ENCODE measurements at regions not wholly inside any gene's neighbourhood (a gene's known extent, or its start where the extent isn't known, plus 50 kb on each side); places are given as distances from the start of the nearest gene placed in this dataset.

DNA sequence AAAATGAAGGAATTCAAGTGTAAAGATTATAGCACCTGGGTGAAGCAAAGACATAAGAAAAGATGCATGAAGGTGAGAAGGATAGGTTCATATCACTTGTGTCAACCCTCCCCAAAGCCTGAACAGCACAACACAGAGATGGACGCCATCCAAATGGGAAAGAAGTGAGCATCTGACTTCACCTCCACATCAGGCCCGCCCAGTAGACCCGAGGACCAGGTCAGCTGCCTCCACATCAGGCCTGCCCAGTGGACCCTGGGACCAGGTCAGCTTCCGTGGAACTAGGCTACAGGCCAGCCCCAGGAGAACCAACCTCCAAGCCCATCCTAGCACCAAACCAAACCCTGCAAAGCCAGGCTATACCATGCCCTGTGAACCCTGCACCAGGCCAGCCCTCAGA, 862.9 kb downstream of the UQCRFS1 start:
- Histone ChIP-seq H3K27ac (no peak overlapping the region), H3K4me1 (no peaks in the 10 kb centered on the region), H3K4me3 (no peak overlapping the region), H3K9me3 (no peaks in the 10 kb centered on the region), H3K27me3 (no peaks in the 10 kb centered on the region), H3K36me3 (no peaks in the 10 kb centered on the region)
- ATAC-seq, result no peak
- no peak for TF ChIP-seq POLR2A (IDR thresholded peaks at IDR 0.05)
- DNase-seq, result no peak
- intact Hi-C loops (cut with DNase I), result no loop called here
- WGBS (ENCODE audit: insufficient coverage, low coverage, low lambda C conversion rate, missing lambda C conversion rate), result 0% methylated on average over 1 of the region's 4 CpGs

GRCh38 chr19:28349604-28350003, 863.3 kb downstream of the UQCRFS1 start:
- H3K4me3 ChIP-seq, result no peak overlapping the region
- TF ChIP-seq POLR2A (IDR thresholded peaks at IDR 0.05) (no peak), CTCF (IDR thresholded peaks at IDR 0.05) (no peak)
- H3K27ac ChIP-seq, result no peak overlapping the region
- no peaks in the 10 kb centered on the region for H3K4me1 ChIP-seq
- intact Hi-C loops (cut with DNase I), result no loop called here
- no peaks in the 10 kb centered on the region for H3K36me3 ChIP-seq
- WGBS (ENCODE audit: insufficient coverage, low coverage, low lambda C conversion rate, missing lambda C conversion rate), result 50% methylated on average over 2 of the region's 2 CpGs
- DNase-seq (no peak), ATAC-seq (no peak)
- no peaks in the 10 kb centered on the region for H3K9me3 ChIP-seq
- H3K27me3 ChIP-seq, result no peaks in the 10 kb centered on the region

- no peak overlapping the region for H3K27ac ChIP-seq
- H3K4me3 ChIP-seq, result no peak overlapping the region
- ATAC-seq, result no peak
- intact Hi-C loops (cut with DNase I), result no loop called here
- no peak for DNase-seq
- no peaks in the 10 kb centered on the region for H3K9me3 ChIP-seq
- H3K27me3 ChIP-seq, result no peaks in the 10 kb centered on the region
- no peaks in the 10 kb centered on the region for H3K36me3 ChIP-seq
- WGBS (ENCODE audit: insufficient coverage, low coverage, low lambda C conversion rate, missing lambda C conversion rate), result 32% methylated on average over 3 of the region's 3 CpGs
- TF ChIP-seq POLR2A (IDR thresholded peaks at IDR 0.05) (no peak), CTCF (IDR thresholded peaks at IDR 0.05) (no peak)
- no peaks in the 10 kb centered on the region for H3K4me1 ChIP-seq
Measured at GRCh38 chr19:28345811-28346210, 867.1 kb downstream of the UQCRFS1 start.

DNA sequence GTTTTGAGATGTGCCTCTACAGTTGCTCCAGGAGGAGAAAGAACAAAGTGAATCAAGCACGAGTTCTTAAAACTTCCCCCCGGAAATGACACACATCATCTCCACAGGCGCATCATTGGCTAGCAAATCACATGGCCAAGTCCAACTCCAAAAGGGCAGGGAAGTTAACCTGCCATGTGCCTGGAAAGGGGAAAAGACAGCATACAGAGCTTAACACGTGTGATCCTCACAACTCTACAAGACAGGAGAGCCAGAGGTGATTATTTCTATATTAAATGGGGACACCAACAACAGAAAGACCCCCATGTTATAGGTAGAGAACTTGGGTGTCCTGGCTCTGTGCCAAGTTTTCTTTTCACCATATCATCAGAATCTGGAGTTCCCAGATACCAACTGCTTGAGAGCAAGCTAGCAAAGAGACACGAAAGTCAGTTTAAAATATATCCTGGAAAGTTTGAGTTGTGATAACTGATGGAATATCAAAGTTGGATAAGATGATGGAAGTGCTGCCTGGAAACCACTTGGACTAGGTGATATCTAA, 871.1 kb downstream of the UQCRFS1 start:
- WGBS (ENCODE audit: insufficient coverage, low coverage, low lambda C conversion rate, missing lambda C conversion rate), result 24% methylated on average over 3 of the region's 5 CpGs

DNA sequence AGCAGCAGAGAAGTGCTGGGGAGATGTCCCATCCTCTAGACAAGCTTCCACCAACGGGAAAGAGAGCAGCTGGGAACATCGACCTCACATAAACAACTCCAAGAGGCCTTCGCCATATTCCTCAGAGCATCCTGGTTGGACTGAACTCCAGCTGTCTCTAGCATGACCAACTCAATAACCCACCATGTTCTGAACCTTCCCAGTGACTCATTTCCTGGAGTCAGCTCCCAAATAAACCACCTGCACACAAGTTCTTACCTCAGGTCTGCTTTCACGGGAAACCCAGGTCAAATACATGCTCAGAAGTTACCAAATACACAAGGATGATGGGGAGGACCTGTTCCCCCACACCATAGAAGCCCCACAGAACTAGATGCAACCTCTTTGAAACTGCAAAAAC, 878.5 kb downstream of the UQCRFS1 start:
- DNase-seq (no peak), ATAC-seq (no peak)
- no peaks in the 10 kb centered on the region for H3K27me3 ChIP-seq
- intact Hi-C loops (cut with DNase I), result no loop called here
- H3K4me3 ChIP-seq, result no peak overlapping the region
- H3K36me3 ChIP-seq, result no peaks in the 10 kb centered on the region
- TF ChIP-seq CTCF (IDR thresholded peaks at IDR 0.05) (no peak), POLR2A (IDR thresholded peaks at IDR 0.05) (no peak)
- no peaks in the 10 kb centered on the region for H3K4me1 ChIP-seq
- no peaks in the 10 kb centered on the region for H3K9me3 ChIP-seq
- no peak overlapping the region for H3K27ac ChIP-seq
- 55% methylated on average over 3 of the region's 4 CpGs for WGBS (ENCODE audit: insufficient coverage, low coverage, low lambda C conversion rate, missing lambda C conversion rate)

More for the DNA sequence above, 871.1 kb downstream of the UQCRFS1 start:
- ATAC-seq (no peak), DNase-seq (no peak)
- Histone ChIP-seq H3K27ac (no peak overlapping the region), H3K9me3 (no peaks in the 10 kb centered on the region), H3K36me3 (no peaks in the 10 kb centered on the region), H3K4me3 (no peak overlapping the region), H3K27me3 (no peaks in the 10 kb centered on the region), H3K4me1 (no peaks in the 10 kb centered on the region)
- no peak for TF ChIP-seq POLR2A (IDR thresholded peaks at IDR 0.05)
- TF ChIP-seq CTCF (IDR thresholded peaks at IDR 0.05), result no peak
- intact Hi-C loops (cut with DNase I), result no loop called here
